T-cell (primary cell): ENCODE measurements at regions not wholly inside any gene's neighbourhood (a gene's known extent, or its start where the extent isn't known, plus 50 kb on each side); places are given as distances from the start of the nearest gene placed in this dataset.

ENCODE experiments used
- ATAC-seq, 4 experiments: fragments of 200-7000 bp in 3 of 4; fragments of 150-1000 bp in 1 of 4; cut with Tn5 transposase; replicated peaks in 1 of 4; 1 replicate in 3 of 4; 2 replicates in 1 of 4; pipeline ENCODE4 v1.10.0; 2021; ENCODE audit warnings: moderate library complexity in 3 of 4, mild to moderate bottlenecking in 2 of 4, moderate number of reproducible peaks in 1 of 4
- CTCF ChIA-PET, 2 donors: fragments of 300-600 bp; sonication (Branson Sonifier 250); formaldehyde crosslinking; loops; one replicate each; lab custom pipeline; 2022; ENCODE audit warnings: antibody characterized with exemption in 2 of 2; lab: Charles Lee
- POLR2A ChIA-PET, 2 donors: fragments of 300-600 bp; sonication (Branson Sonifier 250); formaldehyde crosslinking; loops; one replicate each; lab custom pipeline; 2022; ENCODE audit warnings: antibody characterized with exemption in 2 of 2; lab: Charles Lee
- DNase-seq, 35 experiments: peaks; one replicate each; pipeline versions ENCODE4 v3.0.0 to v3.0.0-alpha.2; 2013 to 2023
- H3K27ac ChIP-seq: one replicate; pipeline ENCODE4 v1.5.1; 2013; ENCODE audit warnings: low read length
- H3K27me3 ChIP-seq, 2 experiments: replicated peaks in 1 of 2; 1 replicate in 1 of 2; 2 replicates in 1 of 2; pipeline versions ENCODE4 v1.6.1 to v1.7.0; 2013; ENCODE audit warnings: low read length in 1 of 2, mixed read lengths in 1 of 2; ENCODE audit not compliant: control insufficient read depth in 2 of 2, insufficient read depth in 2 of 2; ENCODE audit errors: extremely low read depth in 1 of 2
- H3K36me3 ChIP-seq, 2 donors: 1 replicate in 1 of 2; 2 replicates in 1 of 2; pipeline versions ENCODE4 v1.6.1 to v1.7.0; 2013; ENCODE audit warnings: low read length in 1 of 2; ENCODE audit not compliant: control insufficient read depth in 2 of 2, insufficient read depth in 1 of 2; ENCODE audit errors: extremely low read depth in 1 of 2
- H3K4me1 ChIP-seq, 2 experiments: 1 replicate in 1 of 2; 2 replicates in 1 of 2; pipeline versions ENCODE4 v1.6.1 to v1.7.0; 2013; ENCODE audit warnings: low read length in 2 of 2, mixed read lengths in 1 of 2; ENCODE audit not compliant: insufficient read depth in 2 of 2, control insufficient read depth in 1 of 2; ENCODE audit errors: extremely low read depth in 1 of 2
- H3K4me3 ChIP-seq, 2 donors: 1 replicate in 1 of 2; 2 replicates in 1 of 2; pipeline versions ENCODE4 v1.5.1 to v1.7.0; 2013; ENCODE audit warnings: mild to moderate bottlenecking in 2 of 2, low read length in 1 of 2, moderate library complexity in 1 of 2; ENCODE audit not compliant: control insufficient read depth in 1 of 2; ENCODE audit errors: extremely low read depth in 1 of 2
- H3K9me3 ChIP-seq: 2 replicates; pipeline ENCODE4 v1.7.0; 2013
- H3K27ac Mint-ChIP-seq, 2 donors: one replicate each; pipeline ENCODE4 v1.8.0; 2020 to 2021; ENCODE audit warnings: mild to moderate bottlenecking in 2 of 2, mixed read lengths in 2 of 2
- H3K27me3 Mint-ChIP-seq, 2 donors: one replicate each; pipeline ENCODE4 v1.8.0; 2021 to 2022; ENCODE audit warnings: mixed read lengths in 2 of 2
- H3K36me3 Mint-ChIP-seq: one replicate; pipeline ENCODE4 v1.8.0; 2021; ENCODE audit warnings: mixed read lengths
- H3K4me1 Mint-ChIP-seq, 3 donors: one replicate each; pipeline ENCODE4 v1.8.0; 2020 to 2022; ENCODE audit warnings: mixed read lengths in 3 of 3, mild to moderate bottlenecking in 1 of 3
- H3K4me3 Mint-ChIP-seq, 3 donors: one replicate each; pipeline ENCODE4 v1.8.0; 2020 to 2022; ENCODE audit warnings: mild to moderate bottlenecking in 3 of 3, mixed read lengths in 3 of 3, moderate library complexity in 3 of 3
- H3K9me3 Mint-ChIP-seq, 3 donors: one replicate each; pipeline ENCODE4 v1.8.0; 2020 to 2022; ENCODE audit warnings: mixed read lengths in 3 of 3
- WGBS: methylation state at CpG from one replicate; pipeline ENCODE4 v1.1.5; 2013; ENCODE audit warnings: missing lambda C conversion rate; ENCODE audit not compliant: insufficient coverage; 5-methylcytosine and 5-hydroxymethylcytosine counted together

- Histone ChIP-seq H3K36me3 (no peaks in the 10 kb centered on the region), H3K4me3 (no peak overlapping the region), H3K27ac (no peak overlapping the region), H3K4me1 (no peaks in the 10 kb centered on the region), H3K27me3 (no peaks in the 10 kb centered on the region), H3K9me3 (no peaks in the 10 kb centered on the region)
- Mint-ChIP-seq H3K4me1 (no peaks in the 10 kb centered on the region), H3K27ac (no peak overlapping the region), H3K36me3 (no peaks in the 10 kb centered on the region), H3K9me3 (peaks cover 12 to 35% (median 19%) of the 10 kb centered on the region in 3 donors), H3K4me3 (no peak overlapping the region), H3K27me3 (no peaks in the 10 kb centered on the region)
- DNase-seq (no peak), ATAC-seq (no peak)
- CTCF ChIA-PET = no interaction called here
- POLR2A ChIA-PET = no interaction called here
- no CpG with 5 or more reads among the region's 1 CpG for WGBS
Measured at GRCh38 chr4:22072240-22072639, 123.7 kb upstream of the KCNIP4 start.

DNA sequence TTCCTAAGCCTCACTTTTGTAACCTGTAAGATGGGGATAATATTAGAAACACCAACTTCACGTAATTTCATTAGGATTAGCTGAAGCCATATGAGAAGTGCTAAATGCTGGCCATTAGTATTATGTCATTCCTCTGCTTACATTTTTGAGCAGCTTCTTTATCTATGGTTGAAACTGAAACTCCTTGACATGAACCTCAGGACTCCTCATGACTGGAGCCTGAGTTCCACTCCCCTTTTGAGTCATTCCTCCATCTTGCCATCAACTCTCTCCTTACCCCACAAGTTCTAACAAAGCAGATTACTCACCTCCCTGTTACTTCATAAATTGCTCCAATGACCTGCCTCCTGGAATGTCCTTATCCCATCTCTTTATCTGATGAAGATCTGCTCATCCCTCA lies 123.2 kb upstream of the KCNIP4 start:
- Mint-ChIP-seq H3K9me3 (peaks cover 12 to 34% (median 18%) of the 10 kb centered on the region in 3 donors), H3K36me3 (no peaks in the 10 kb centered on the region), H3K4me1 (no peaks in the 10 kb centered on the region), H3K27me3 (no peaks in the 10 kb centered on the region), H3K4me3 (no peak overlapping the region), H3K27ac (no peak overlapping the region)
- Histone ChIP-seq H3K4me1 (no peaks in the 10 kb centered on the region), H3K9me3 (no peaks in the 10 kb centered on the region), H3K27ac (no peak overlapping the region), H3K27me3 (no peaks in the 10 kb centered on the region), H3K4me3 (no peak overlapping the region), H3K36me3 (no peaks in the 10 kb centered on the region)
- WGBS = no CpG with 5 or more reads among the region's 1 CpG
- CTCF ChIA-PET = no interaction called here
- DNase-seq = no peak
- no peak for ATAC-seq
- POLR2A ChIA-PET = interaction anchor here in 1 of 2 donors (0.6 kb wide), 1 partner anchor 21 kb away, joined by 3 read pairs; no protein-coding TSS in a partner anchor

DNA sequence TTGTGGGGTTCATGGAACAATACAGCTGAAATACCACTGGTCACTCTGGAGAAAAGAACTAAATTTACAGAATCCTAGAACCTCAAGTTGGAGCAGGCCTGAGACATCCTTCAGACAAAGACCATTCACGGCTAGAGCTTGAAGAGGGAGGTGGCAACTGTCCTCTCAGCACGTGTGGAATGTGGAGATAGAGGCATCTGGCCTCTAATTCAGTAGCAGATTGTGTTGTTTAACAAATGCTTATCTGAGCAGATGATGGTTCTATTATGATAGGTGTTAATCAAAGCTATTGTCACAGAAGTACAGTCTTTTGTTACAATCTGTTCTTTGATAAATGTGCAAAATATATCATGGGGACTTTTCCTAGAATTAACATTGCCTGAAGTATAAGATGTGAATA lies 121.7 kb upstream of the KCNIP4 start:
- Histone ChIP-seq H3K4me3 (no peak overlapping the region), H3K36me3 (no peaks in the 10 kb centered on the region), H3K9me3 (no peaks in the 10 kb centered on the region), H3K4me1 (no peaks in the 10 kb centered on the region), H3K27me3 (no peaks in the 10 kb centered on the region), H3K27ac (no peak overlapping the region)
- no peak overlapping the region for H3K27ac Mint-ChIP-seq
- no peaks in the 10 kb centered on the region for H3K27me3 Mint-ChIP-seq
- ChIA-PET POLR2A (no interaction called here), CTCF (no interaction called here)
- no peak overlapping the region for H3K4me3 Mint-ChIP-seq
- peaks cover 4 to 34% (median 17%) of the 10 kb centered on the region in 3 donors for H3K9me3 Mint-ChIP-seq
- 50% methylated on average over 2 of the region's 2 CpGs for WGBS
- no peaks in the 10 kb centered on the region for H3K36me3 Mint-ChIP-seq
- H3K4me1 Mint-ChIP-seq = no peaks in the 10 kb centered on the region
- DNase-seq = no peak
- no peak for ATAC-seq

GRCh38 chr4:22063613-22064012 lies 115.0 kb upstream of the KCNIP4 start:
- H3K27me3 Mint-ChIP-seq = no peaks in the 10 kb centered on the region
- Histone ChIP-seq H3K27ac (no peak overlapping the region), H3K4me1 (no peaks in the 10 kb centered on the region), H3K4me3 (no peak overlapping the region), H3K36me3 (no peaks in the 10 kb centered on the region), H3K9me3 (no peaks in the 10 kb centered on the region), H3K27me3 (no peaks in the 10 kb centered on the region)
- no peaks in the 10 kb centered on the region for H3K4me1 Mint-ChIP-seq
- no peak overlapping the region for H3K4me3 Mint-ChIP-seq
- POLR2A ChIA-PET = no interaction called here
- H3K9me3 Mint-ChIP-seq = peaks cover 6 to 16% (median 6%) of the 10 kb centered on the region in 3 donors
- H3K36me3 Mint-ChIP-seq = no peaks in the 10 kb centered on the region
- CTCF ChIA-PET = no interaction called here
- WGBS = 100% methylated on average over 1 of the region's 1 CpG
- ATAC-seq (no peak), DNase-seq (no peak)
- H3K27ac Mint-ChIP-seq = no peak overlapping the region

DNA sequence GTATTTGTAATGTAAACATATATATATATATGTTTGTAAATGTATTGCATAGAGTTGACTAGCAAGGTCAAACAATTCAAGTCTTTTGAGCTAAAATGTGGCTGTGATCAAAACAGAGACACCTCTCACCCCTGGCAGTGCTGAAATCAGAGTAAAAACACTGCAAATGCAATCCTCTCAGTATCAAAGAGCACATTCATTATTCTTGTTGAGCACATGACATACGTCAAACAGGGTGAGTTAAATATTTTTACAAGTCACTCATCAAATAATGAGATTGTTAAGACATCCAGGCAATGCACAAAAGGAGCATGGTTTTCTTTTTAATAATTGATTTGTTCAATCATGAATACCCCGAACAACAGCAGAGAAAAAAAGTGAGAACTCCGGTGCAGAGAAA lies 114.1 kb upstream of the KCNIP4 start:
- no peak for ATAC-seq
- no peak overlapping the region for H3K4me3 Mint-ChIP-seq
- H3K27me3 Mint-ChIP-seq = no peaks in the 10 kb centered on the region
- no peak overlapping the region for H3K27ac Mint-ChIP-seq
- Histone ChIP-seq H3K4me1 (no peaks in the 10 kb centered on the region), H3K4me3 (no peak overlapping the region), H3K36me3 (no peaks in the 10 kb centered on the region), H3K27ac (no peak overlapping the region), H3K27me3 (no peaks in the 10 kb centered on the region), H3K9me3 (no peaks in the 10 kb centered on the region)
- ChIA-PET POLR2A (no interaction called here), CTCF (no interaction called here)
- DNase-seq = no peak
- H3K9me3 Mint-ChIP-seq = peaks cover 6 to 16% (median 7%) of the 10 kb centered on the region in 3 donors
- H3K36me3 Mint-ChIP-seq = no peaks in the 10 kb centered on the region
- WGBS = no CpG with 5 or more reads among the region's 3 CpGs
- H3K4me1 Mint-ChIP-seq = no peaks in the 10 kb centered on the region

GRCh38 chr4:22055954-22056353 lies 107.4 kb upstream of the KCNIP4 start:
- H3K4me3 ChIP-seq = no peak overlapping the region
- POLR2A ChIA-PET = no interaction called here
- Mint-ChIP-seq H3K4me3 (no peak overlapping the region), H3K4me1 (no peaks in the 10 kb centered on the region), H3K36me3 (no peaks in the 10 kb centered on the region), H3K27me3 (no peaks in the 10 kb centered on the region), H3K27ac (no peak overlapping the region), H3K9me3 (peaks cover 7 to 21% (median 9%) of the 10 kb centered on the region in 3 donors)
- WGBS = no CpG with 5 or more reads among the region's 5 CpGs
- DNase-seq (no peak), ATAC-seq (no peak)
- no peaks in the 10 kb centered on the region for H3K4me1 ChIP-seq
- no peaks in the 10 kb centered on the region for H3K36me3 ChIP-seq
- no peak overlapping the region for H3K27ac ChIP-seq
- H3K27me3 ChIP-seq = no peaks in the 10 kb centered on the region
- no peaks in the 10 kb centered on the region for H3K9me3 ChIP-seq
- CTCF ChIA-PET = no interaction called here

- ATAC-seq (no peak), DNase-seq (no peak)
- 91% methylated on average over 1 of the region's 1 CpG for WGBS
- Histone ChIP-seq H3K27ac (no peak overlapping the region), H3K4me3 (no peak overlapping the region), H3K36me3 (no peaks in the 10 kb centered on the region), H3K27me3 (no peaks in the 10 kb centered on the region), H3K9me3 (no peaks in the 10 kb centered on the region), H3K4me1 (no peaks in the 10 kb centered on the region)
- POLR2A ChIA-PET = no interaction called here
- no peaks in the 10 kb centered on the region for H3K27me3 Mint-ChIP-seq
- H3K9me3 Mint-ChIP-seq = peaks cover 4 to 15% (median 4%) of the 10 kb centered on the region in 3 donors
- no peak overlapping the region for H3K27ac Mint-ChIP-seq
- H3K4me3 Mint-ChIP-seq = no peak overlapping the region
- no peaks in the 10 kb centered on the region for H3K4me1 Mint-ChIP-seq
- CTCF ChIA-PET = no interaction called here
- H3K36me3 Mint-ChIP-seq = no peaks in the 10 kb centered on the region
Measured at GRCh38 chr4:22052076-22052475, 103.5 kb upstream of the KCNIP4 start.
